Stimulated activated naive CD8-positive, alpha-beta T cell treated with anti-CD3 and anti-CD28 coated beads, Interleukin-15, amount 100 ng/mL, for 72 hours (primary cell): ENCODE measurements at regions not wholly inside any gene's neighbourhood (a gene's known extent, or its start where the extent isn't known, plus 50 kb on each side); places are given as distances from the start of the nearest gene placed in this dataset.
"Not testable (repeated sequence)": the region's sequence is repeated elsewhere in the genome, so short reads cannot be mapped to it uniquely, and the experiment has no call there.

ENCODE experiments used
- ATAC-seq: fragments of 150-1000 bp; cut with Tn5 transposase; 2 replicates; pipeline ENCODE4 v1.10.0; 2021; ENCODE audit warnings: mild to moderate bottlenecking, moderate library complexity
- DNase-seq, 2 donors: peaks; one replicate each; pipeline ENCODE4 v3.0.0; 2021 to 2022
- H3K27ac Mint-ChIP-seq, 2 donors: one replicate each; pipeline ENCODE4 v1.8.0; 2022; ENCODE audit warnings: mild to moderate bottlenecking in 2 of 2, mixed read lengths in 2 of 2, moderate library complexity in 2 of 2
- H3K27me3 Mint-ChIP-seq: one replicate; pipeline ENCODE4 v1.8.0; 2022; ENCODE audit warnings: mixed read lengths
- H3K4me1 Mint-ChIP-seq: one replicate; pipeline ENCODE4 v1.8.0; 2022; ENCODE audit warnings: mild to moderate bottlenecking, mixed read lengths
- H3K4me3 Mint-ChIP-seq, 2 donors: one replicate each; pipeline ENCODE4 v1.8.0; 2022; ENCODE audit warnings: mild to moderate bottlenecking in 2 of 2, mixed read lengths in 2 of 2, moderate library complexity in 1 of 2
- H3K9me3 Mint-ChIP-seq, 2 donors: one replicate each; pipeline ENCODE4 v1.8.0; 2022; ENCODE audit warnings: mixed read lengths in 2 of 2

DNA sequence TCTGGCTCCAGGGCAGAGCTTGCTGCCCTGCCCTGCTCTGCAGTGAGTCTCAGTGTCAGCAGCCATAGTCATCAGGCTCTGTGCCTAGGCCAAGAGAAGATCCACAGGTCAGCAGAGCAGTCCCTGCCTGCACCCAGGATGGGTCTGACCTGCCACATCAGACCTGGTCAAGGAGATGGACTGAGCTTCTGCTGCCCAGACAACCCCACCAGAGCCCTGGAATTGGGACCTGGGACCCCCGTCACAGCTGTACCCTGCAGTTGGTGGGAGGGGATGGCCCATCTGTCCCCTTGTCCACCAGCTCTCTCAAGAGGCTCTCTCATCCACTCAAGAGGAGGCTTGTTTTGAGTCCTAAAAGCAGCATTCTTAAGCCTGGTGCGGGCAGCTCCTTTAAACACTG is 142.6 kb downstream of the TFCP2L1 start:
- ATAC-seq (no peak), DNase-seq (no peak)
- no peak overlapping the region for H3K27ac Mint-ChIP-seq
- H3K9me3 Mint-ChIP-seq, result no peaks in the 10 kb centered on the region
- no peak overlapping the region for H3K4me3 Mint-ChIP-seq
- no peaks in the 10 kb centered on the region for H3K4me1 Mint-ChIP-seq
- no peaks in the 10 kb centered on the region for H3K27me3 Mint-ChIP-seq

DNA sequence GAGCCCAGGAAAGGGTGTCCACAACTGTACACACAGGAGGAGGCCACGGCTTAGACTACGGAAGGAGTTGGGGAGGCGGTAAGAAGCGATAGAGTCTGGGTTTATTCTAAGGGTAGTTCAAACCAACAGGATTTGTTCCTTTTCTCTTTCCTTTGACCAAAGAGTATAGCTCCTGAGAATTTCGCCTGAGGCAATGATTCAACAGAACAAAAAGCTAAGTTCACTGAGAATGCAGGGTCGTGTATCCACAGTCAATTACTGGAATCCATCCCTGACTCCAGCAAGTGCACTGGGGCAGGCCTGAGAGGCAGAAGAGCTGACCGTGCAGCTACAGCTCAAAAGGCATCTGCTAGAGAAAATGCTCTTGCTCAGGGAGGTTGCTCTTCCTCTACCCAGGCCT is 140.9 kb downstream of the TFCP2L1 start:
- no peak for ATAC-seq
- Mint-ChIP-seq H3K9me3 (no peaks in the 10 kb centered on the region), H3K4me3 (no peak overlapping the region), H3K27ac (no peak overlapping the region), H3K4me1 (no peaks in the 10 kb centered on the region), H3K27me3 (no peaks in the 10 kb centered on the region)
- no peak for DNase-seq

DNA sequence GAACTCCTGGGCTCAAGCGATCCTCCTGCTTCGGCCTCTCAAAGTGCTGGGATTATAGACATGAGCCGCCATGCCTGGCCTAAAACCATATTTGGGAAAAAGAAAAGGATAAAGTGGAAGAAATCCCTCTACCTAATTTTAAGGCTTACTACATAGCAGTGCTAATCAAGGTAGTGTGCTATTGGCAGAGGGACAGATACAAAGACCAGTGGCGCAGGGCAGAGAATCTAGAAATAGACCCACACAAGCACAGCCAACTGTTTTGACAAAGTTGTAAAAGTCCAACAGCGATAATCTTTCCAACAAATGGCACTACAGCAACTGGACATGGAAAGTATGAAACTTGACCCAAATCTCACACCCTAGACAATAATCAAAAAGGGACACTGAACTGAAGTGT is 138.4 kb downstream of the TFCP2L1 start:
- H3K27ac Mint-ChIP-seq, result no peak overlapping the region
- ATAC-seq (no peak), DNase-seq (no peak)
- no peak overlapping the region for H3K4me3 Mint-ChIP-seq
- H3K27me3 Mint-ChIP-seq, result no peaks in the 10 kb centered on the region
- H3K9me3 Mint-ChIP-seq, result no peaks in the 10 kb centered on the region
- no peaks in the 10 kb centered on the region for H3K4me1 Mint-ChIP-seq

DNA sequence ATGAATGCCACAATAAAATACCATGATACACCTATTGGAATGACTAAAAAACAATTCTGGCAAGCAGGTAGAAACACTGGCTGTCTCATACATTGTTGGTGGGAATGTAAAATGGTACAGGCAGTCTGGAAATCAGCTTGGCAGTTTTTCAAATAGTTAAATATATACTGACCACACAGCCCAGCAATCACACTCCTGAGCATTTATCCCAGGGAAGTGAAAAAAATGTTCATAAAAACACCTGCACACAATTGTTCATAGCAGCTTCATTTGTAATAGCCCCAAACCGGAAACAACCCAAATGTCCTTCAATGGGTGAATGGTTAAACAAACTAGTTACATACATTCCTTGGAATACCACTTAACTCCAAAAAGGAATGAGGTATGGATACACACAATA is 137.2 kb downstream of the TFCP2L1 start:
- Mint-ChIP-seq H3K4me1 (no peaks in the 10 kb centered on the region), H3K9me3 (no peaks in the 10 kb centered on the region), H3K4me3 (no peak overlapping the region), H3K27me3 (no peaks in the 10 kb centered on the region), H3K27ac (no peak overlapping the region)
- ATAC-seq (no peak), DNase-seq (no peak)

DNA sequence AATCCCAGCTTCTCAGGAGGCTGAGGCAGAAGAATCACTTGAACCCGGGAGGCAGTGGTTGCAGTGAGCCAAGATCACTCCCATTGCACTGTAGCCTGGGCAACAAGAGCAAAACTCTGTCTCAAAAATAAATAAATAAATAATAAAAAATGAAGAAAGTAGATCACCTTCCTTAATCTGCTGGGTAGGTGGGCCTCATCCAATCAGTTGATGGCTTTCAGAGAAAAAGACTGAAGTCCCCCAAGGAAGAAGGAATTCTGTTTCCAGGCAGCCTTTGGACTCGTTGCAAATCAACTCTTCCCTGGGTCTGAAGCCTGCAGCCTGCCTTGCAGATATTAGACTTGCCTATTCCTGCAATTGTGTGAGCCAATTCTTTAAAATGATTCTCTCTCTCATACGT is 136.5 kb downstream of the TFCP2L1 start:
- H3K27me3 Mint-ChIP-seq, result no peaks in the 10 kb centered on the region
- no peaks in the 10 kb centered on the region for H3K9me3 Mint-ChIP-seq
- H3K27ac Mint-ChIP-seq, result no peak overlapping the region
- no peak for DNase-seq
- H3K4me1 Mint-ChIP-seq, result no peaks in the 10 kb centered on the region
- ATAC-seq, result no peak
- H3K4me3 Mint-ChIP-seq, result no peak overlapping the region

DNA sequence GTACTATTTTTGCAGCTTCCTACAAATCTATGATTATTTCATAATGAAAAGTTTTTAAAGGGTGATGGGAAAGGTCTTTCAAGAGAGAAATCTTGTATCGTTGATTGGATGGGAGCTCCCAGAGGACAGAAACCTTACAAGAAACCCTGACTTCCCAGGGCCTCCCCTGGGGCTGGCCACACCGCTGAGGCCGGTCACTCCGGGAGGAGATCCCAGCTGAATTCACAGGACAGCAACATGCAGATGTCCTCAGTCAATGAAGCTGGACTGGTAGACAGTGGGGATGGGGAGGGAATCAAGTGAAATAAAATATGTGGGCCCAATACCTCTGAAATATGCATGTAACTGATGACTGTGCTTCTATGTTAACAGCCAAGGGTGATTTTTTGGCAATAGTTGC is 135.6 kb downstream of the TFCP2L1 start:
- H3K9me3 Mint-ChIP-seq, result no peaks in the 10 kb centered on the region
- ATAC-seq, result no peak
- H3K27ac Mint-ChIP-seq, result no peak overlapping the region

DNA sequence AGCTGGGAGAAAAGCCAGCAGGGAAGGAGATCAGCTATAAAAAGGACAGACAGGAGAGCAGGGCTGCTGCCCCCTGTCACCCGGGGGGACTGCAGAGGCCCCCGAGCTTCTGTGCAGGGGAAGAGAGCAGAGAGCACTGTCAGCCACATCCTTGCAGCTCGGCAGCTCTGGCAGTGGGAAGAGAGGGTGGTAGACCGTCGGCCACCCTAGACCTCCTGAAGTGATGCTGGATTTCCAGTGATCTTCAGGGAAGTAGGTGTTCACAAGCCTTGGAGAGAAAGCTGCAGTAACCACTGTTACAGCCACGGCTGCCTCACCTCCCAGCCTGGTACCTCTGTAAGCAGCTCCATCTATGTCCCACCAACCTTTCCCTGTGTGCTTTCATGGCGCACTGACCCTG is 134.9 kb downstream of the TFCP2L1 start:
- no peak overlapping the region for H3K4me3 Mint-ChIP-seq

More for the DNA sequence above, 135.6 kb downstream of the TFCP2L1 start:
- no peak overlapping the region for H3K4me3 Mint-ChIP-seq
- H3K4me1 Mint-ChIP-seq, result no peaks in the 10 kb centered on the region
- H3K27me3 Mint-ChIP-seq, result no peaks in the 10 kb centered on the region
- no peak for DNase-seq

DNA sequence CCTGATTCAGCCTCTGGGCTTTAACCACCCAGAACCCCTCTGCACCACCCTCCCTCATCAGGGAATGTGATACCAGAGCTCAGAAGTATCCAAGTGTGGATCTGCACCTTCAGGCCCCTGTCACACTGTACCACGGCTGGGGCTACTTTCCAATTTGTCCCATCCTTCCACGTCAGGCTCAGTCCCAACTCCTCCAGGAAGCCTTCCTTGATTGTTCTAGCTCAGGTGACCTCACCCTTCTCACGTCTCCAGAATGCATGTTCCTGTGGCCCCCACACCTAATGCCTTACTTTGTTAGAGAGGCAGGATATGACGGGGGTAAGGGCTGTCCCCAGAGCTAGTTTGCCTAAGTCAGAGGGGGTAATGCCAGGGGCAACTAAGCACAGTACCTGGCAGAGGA is 134.3 kb downstream of the TFCP2L1 start:
- no peak overlapping the region for H3K27ac Mint-ChIP-seq
- peaks cover 0 to 9% of the 10 kb centered on the region in 2 donors for H3K9me3 Mint-ChIP-seq
- no peaks in the 10 kb centered on the region for H3K27me3 Mint-ChIP-seq
- H3K4me3 Mint-ChIP-seq, result no peak overlapping the region
- no peaks in the 10 kb centered on the region for H3K4me1 Mint-ChIP-seq
- DNase-seq, result no peak
- no peak for ATAC-seq

More for the DNA sequence above, 134.9 kb downstream of the TFCP2L1 start:
- Mint-ChIP-seq H3K9me3 (peaks cover 0 to 3% of the 10 kb centered on the region in 2 donors), H3K27ac (peak overlapping the region in 1 of 2 donors; percentile 91), H3K27me3 (no peaks in the 10 kb centered on the region), H3K4me1 (no peaks in the 10 kb centered on the region)
- peak; percentile 46 for ATAC-seq
- DNase-seq, result no peak

DNA sequence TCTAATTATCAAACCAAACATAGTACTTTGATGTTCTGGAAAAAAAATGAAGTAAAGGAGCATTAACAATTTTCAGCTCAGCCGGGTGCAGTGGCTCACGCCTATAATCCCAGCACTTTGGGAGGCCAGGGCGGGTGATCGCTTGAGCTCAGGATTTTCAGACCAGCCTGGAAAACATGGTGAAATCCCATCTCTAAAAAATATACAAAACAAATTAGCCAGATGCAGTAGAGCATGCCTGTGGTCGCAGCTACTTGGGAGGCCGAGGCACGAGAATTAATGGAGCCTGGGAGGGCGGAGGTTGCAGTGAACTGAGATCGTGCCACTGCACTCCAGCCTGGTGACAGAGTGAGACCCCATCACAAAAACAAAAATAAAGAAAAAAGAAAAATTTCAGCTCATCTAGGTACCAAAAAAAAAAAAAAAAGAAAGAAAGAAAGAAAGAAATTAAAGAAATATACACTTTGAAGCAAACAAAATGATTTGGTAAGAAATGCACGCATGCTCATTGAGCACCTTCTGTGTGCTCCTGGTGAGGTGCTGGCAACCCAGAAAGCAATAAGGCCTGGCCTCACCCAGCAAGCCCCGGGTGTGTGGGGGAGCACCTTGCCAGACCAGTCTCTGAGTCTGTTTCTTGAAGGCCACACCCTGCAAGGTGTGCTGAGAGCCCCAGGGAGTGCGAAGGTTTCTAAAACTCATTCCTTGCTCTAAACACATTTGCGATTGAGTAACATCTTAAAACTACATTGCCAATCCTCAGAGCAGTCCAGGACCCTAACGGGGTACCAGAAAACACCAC is 133.5 kb downstream of the TFCP2L1 start:
- no peaks in the 10 kb centered on the region for H3K27me3 Mint-ChIP-seq
- DNase-seq, result no peak

DNA sequence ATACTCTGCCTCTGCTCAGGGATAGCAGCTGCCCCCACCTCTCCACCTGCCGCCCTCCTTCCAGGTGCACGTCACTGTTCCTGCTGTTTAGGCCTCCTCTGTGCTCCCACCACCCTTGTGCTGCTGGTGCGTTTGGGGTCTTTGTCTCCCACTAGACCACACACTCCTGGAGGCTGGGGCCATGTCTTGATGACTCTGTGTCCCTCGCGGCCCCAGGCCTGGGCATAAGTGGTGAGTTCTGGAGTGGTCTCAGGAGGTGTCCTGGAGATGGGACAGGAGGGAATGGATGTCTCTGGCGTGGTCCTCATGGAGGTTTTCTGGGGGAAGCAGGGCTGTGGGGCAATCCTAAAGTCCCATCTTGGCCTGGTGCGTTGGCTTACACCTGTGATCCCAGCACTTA is 132.1 kb downstream of the TFCP2L1 start:
- H3K9me3 Mint-ChIP-seq, result peaks cover 5 to 28% of the 10 kb centered on the region in 2 donors
- H3K4me3 Mint-ChIP-seq, result no peak overlapping the region
- no peak for ATAC-seq
- H3K4me1 Mint-ChIP-seq, result no peaks in the 10 kb centered on the region
- no peak overlapping the region for H3K27ac Mint-ChIP-seq
- H3K27me3 Mint-ChIP-seq, result no peaks in the 10 kb centered on the region
- DNase-seq, result no peak

More for the DNA sequence above, 133.5 kb downstream of the TFCP2L1 start:
- H3K27ac Mint-ChIP-seq, result no peak overlapping the region
- no peak overlapping the region for H3K4me3 Mint-ChIP-seq
- H3K9me3 Mint-ChIP-seq, result peaks cover under 1 to 15% of the 10 kb centered on the region in 2 donors
- H3K4me1 Mint-ChIP-seq, result no peaks in the 10 kb centered on the region
- no peak for ATAC-seq

DNA sequence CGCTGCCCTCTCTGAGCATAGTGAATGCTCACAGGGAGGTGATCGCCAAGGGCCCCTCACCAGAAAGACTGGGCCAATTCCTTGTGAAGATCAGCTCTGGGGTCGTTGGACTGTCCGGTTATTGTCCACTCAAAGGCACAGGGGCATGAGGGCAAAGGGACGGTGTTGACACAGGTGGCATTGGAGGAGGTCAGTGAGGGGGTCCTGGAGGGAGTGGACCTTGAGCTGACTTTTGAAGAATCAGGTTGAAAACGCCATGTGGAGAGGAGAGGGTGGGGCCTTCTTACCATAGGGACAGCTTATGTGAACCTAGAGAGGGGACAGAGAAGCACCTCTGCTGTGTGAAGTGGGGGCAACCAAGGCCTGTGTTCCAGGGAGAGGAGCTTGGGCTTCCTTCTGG is 131.5 kb downstream of the TFCP2L1 start:
- no peaks in the 10 kb centered on the region for H3K27me3 Mint-ChIP-seq
- H3K27ac Mint-ChIP-seq, result peak overlapping the region in 1 of 2 donors; percentile 55
- H3K4me3 Mint-ChIP-seq, result no peak overlapping the region
- no peaks in the 10 kb centered on the region for H3K4me1 Mint-ChIP-seq
- H3K9me3 Mint-ChIP-seq, result peaks cover 10 to 34% of the 10 kb centered on the region in 2 donors
- DNase-seq, result no peak
- ATAC-seq, result no peak

DNA sequence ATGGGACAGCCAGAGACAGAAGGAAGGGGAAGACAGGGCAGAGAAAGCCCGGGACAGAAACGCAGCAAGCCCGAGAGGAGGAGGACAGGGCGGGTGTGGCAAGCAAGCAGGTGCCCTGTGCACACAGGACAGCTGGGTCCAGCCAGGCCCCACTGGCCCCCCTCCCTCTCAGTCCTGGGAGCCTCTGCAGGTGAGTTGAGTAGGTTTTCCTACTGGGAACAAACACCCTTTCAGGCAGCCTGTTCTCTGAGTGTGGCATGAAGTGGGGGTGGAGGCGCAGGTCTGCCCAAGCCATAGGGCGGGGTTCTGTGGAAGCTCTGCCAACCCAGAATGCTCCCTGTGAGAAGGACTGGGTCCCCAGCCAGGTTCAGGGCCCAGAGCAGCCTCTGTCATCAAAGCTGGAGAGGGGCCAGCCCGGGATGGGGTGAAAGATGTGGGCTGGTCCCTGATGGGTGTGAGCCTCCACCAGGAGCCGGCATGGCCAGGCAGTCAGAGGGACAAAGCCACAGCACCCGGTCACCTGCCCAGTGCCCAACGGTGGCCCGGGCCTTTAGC is 129.4 kb downstream of the TFCP2L1 start:
- DNase-seq (no peak), ATAC-seq (no peak)
- Mint-ChIP-seq H3K27ac (no peak overlapping the region), H3K9me3 (peaks cover 10 to 47% of the 10 kb centered on the region in 2 donors), H3K27me3 (no peaks in the 10 kb centered on the region), H3K4me1 (no peaks in the 10 kb centered on the region), H3K4me3 (no peak overlapping the region)

DNA sequence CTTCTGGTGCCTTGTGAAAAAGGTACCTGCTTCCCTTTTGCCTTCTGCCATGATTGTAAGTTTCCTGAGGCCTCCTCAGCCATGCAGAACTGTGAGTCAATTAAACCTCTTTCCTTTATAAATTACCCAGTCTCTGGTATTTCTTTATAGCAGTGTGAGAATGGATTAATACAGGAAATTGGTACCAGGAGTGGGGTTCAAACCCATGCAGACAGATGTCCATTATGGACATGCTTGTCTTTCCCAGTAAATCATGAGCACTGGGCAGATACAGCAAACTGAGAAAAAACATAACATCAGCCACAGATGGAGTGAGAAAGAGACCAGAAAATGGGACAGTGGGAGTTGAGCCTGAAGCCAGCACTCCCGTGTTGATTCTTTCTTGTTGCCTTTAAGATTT is 127.5 kb downstream of the TFCP2L1 start:
- not testable (repeated sequence) for H3K4me3 Mint-ChIP-seq, H3K27ac Mint-ChIP-seq
- peaks cover 10 to 53% of the 10 kb centered on the region in 2 donors for H3K9me3 Mint-ChIP-seq

DNA sequence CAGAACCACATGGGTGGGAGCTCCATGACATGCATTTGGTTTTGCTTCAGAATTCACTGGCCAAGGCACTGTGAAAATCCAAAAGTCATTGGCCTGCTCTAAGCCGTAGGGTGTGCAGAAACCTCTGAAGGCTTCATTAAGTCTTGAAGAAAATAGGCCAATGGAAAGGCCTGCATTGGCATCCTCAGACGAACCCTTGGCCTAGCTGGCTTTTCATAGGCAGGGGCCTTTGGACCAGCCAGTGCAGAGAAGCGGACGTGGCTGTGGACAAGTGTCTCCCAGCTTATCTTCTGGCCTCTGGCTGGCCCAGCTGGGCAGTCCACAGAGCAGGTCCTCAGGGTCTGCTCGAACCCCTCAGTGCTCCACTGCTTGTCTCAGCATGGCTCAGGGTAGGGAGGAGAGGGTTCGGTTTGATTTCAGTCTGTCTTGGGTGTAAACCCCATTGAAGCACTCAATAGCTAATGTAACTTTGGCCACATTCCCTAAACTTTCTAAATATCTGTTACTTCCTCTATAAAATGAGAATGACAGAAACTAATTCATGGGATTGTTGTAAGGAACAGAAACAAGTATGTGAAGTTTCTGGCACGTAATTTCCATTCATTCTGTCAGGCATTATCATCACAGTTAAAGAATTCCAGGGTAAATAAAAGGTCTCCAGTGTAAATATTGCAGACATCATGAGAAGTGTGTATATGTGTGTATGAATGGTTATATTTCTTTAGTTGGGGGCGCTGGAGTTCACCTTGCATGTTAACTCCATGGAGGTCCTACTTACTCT is 125.5 kb downstream of the TFCP2L1 start:
- Mint-ChIP-seq H3K27me3 (no peaks in the 10 kb centered on the region), H3K9me3 (peaks cover 10 to 53% of the 10 kb centered on the region in 2 donors)

More for the DNA sequence above, 127.5 kb downstream of the TFCP2L1 start:
- H3K27me3 Mint-ChIP-seq, H3K4me1 Mint-ChIP-seq, DNase-seq, ATAC-seq: not testable (repeated sequence)

DNA sequence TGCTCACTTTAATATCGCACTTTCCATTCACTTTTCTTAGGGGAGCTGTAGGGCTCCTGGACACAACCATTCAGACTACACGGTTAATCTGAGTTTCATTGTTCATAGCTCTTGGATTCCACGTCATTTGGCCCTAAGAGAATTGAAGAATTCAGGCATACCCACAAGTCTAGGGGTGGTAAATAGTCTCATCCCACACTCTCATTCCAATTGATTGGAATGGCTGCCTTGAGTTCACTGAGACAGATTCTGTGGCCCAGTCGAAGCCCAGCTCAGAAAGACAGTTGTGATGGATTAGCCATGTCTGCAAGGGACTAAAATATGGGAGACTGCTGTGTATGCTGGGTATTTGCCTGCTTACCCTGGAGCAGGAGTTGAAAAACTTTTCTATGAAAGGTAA is 124.6 kb downstream of the TFCP2L1 start:
- Mint-ChIP-seq H3K27me3 (no peaks in the 10 kb centered on the region), H3K4me3 (no peak overlapping the region), H3K4me1 (no peaks in the 10 kb centered on the region), H3K27ac (no peak overlapping the region), H3K9me3 (peaks cover 10 to 47% of the 10 kb centered on the region in 2 donors)
- ATAC-seq (no peak), DNase-seq (no peak)

More for the DNA sequence above, 125.5 kb downstream of the TFCP2L1 start:
- DNase-seq (no peak), ATAC-seq (no peak)
- H3K4me3 Mint-ChIP-seq, result no peak overlapping the region
- no peak overlapping the region for H3K27ac Mint-ChIP-seq
- H3K4me1 Mint-ChIP-seq, result no peaks in the 10 kb centered on the region

DNA sequence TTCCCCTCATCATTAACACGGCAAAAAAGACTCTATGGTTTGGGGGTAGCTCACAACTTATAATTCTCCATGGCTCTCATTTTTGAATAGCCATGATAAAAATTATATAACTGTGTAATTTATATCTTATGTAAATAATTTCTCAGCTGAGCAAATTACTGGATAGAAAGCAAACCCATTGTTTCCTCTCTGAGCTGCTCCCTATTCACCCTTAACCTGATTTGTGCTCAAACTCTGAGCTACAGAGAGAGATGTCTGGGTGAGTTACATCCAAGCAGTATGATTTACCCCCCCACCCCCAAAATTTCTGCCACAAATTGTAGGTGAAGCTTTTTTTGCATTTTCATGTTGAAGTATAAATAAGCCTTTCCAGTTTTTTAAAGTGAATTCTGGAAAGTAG is 123.7 kb downstream of the TFCP2L1 start:
- Mint-ChIP-seq H3K4me3 (no peak overlapping the region), H3K27me3 (no peaks in the 10 kb centered on the region)

More for the DNA sequence above, 123.7 kb downstream of the TFCP2L1 start:
- H3K9me3 Mint-ChIP-seq, result peaks cover 10 to 40% of the 10 kb centered on the region in 2 donors
- ATAC-seq (no peak), DNase-seq (no peak)
- H3K27ac Mint-ChIP-seq, result no peak overlapping the region
- H3K4me1 Mint-ChIP-seq, result no peaks in the 10 kb centered on the region
